ENCODE measurements at regions not wholly inside any gene's neighbourhood (a gene's known extent, or its start where the extent isn't known, plus 50 kb on each side); places are given as distances from the start of the nearest gene placed in this dataset.

GRCh38 chr3:66706890-66707289 is 206.1 kb upstream of the LRIG1 start:
- TF ChIP-seq SUZ12 (IDR thresholded peaks at IDR 0.05) (no peak), L3MBTL2 (conservative IDR thresholded peaks at IDR 0.05) (no peak), BHLHE40 (IDR thresholded peaks at IDR 0.05; ENCODE audit: borderline replicate concordance) (no peak), TARDBP (IDR thresholded peaks at IDR 0.05) (no peak), HDGF (IDR thresholded peaks at IDR 0.05; ENCODE audit: borderline replicate concordance) (no peak), FOXM1 (IDR thresholded peaks at IDR 0.05; ENCODE audit: borderline replicate concordance) (no peak), LEF1 (IDR thresholded peaks at IDR 0.05; ENCODE audit: borderline replicate concordance) (no peak), FOXK2 (IDR thresholded peaks at IDR 0.05) (no peak)
